ENCODE measurements at regions not wholly inside any gene's neighbourhood (a gene's known extent, or its start where the extent isn't known, plus 50 kb on each side); places are given as distances from the start of the nearest gene placed in this dataset.

GRCh38 chr6:148671952-148672351, 74.9 kb upstream of the UST start:
- TF ChIP-seq CTCF (IDR thresholded peaks at IDR 0.05), result no peak
- TF ChIP-seq EZH2 (IDR thresholded peaks at IDR 0.05; ENCODE audit: borderline replicate concordance, insufficient read depth, low read depth, low read length, poor library complexity, severe bottlenecking), result no peak

Measured in B cell (primary cell).